ENCODE measurements at regions not wholly inside any gene's neighbourhood (a gene's known extent, or its start where the extent isn't known, plus 50 kb on each side); places are given as distances from the start of the nearest gene placed in this dataset.
"Not testable (repeated sequence)": the region's sequence is repeated elsewhere in the genome, so short reads cannot be mapped to it uniquely, and the experiment has no call there.

DNA sequence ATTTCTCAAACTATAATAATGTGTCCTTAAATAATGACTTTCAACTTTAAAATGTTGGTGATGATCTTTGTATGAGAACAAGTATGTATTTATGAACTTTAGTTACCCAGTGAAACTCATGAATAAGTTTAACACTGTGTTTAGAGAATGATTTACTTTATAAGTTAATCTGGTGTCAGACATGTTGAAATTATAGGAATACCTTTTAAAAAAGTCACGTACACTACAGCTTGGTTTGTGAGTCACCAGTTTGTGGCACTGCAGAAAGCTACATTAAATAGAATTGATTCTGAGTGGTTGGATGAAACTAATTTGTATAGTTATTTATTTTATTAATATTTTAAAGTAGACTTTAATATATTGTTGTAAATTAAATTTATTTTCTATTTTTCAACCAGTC, 1366.2 kb upstream of the PCDH20 start:
- DNase-seq: no peak

- DNase-seq: no peak
Measured at GRCh38 chr13:62779161-62779560, 1363.5 kb upstream of the PCDH20 start.

DNA sequence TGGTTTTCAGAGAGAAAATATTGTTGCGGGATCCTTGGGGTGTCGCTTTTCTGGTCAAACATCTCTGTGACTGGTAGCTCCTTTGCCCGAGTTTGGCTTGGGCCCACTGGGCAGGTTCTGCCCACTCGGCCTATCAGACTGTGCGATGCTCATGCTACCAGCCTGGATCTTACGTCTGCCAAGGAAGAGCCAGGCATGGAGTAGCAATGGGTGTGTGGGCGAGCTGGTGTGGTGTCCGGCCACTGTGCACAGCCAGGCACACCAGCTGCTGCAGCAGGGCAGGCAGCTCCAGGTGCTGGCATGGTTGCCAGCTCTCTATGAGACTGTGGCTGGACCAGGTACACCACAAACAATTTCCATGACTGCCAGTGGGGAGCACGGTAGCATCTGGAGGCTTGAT, 1351.8 kb upstream of the PCDH20 start:
- no peak for DNase-seq

DNA sequence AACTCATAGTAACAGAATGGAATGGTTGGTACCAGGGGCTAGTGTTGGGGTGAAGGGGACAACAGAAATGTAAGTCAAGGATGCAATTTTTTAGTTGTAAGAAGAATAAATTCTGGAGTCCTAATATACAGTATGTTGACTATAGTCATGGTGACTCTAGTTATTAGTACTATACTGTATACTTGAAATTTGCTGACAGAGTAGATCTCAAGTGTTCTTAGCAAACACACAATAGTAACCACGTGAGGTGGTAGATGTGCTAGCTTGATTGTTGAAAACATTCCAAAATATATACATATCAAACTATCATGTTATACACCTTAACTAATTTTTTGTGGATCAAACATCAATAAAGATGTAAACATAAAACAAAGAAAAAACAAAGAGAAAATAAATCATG, 1345.1 kb upstream of the PCDH20 start:
- no peak for DNase-seq

DNA sequence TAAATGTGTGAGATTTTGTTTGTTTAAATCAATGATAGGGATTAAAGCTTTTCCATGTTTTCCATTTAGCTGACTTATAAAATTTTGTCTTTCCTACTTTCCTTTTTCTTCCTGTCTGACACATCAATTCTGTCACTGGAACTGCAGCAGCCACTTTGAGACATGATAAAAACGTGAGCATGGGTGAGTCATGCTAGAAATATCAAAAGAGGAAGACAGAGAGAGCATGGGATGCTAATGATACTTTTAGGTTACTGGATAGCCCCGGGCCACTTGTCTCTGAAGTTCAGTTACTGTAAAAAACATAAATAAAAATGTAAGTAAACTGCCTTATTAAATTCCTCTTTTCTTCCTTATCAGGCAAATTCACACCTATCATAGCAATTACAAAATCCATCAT, 1332.0 kb upstream of the PCDH20 start:
- no peak for DNase-seq

DNA sequence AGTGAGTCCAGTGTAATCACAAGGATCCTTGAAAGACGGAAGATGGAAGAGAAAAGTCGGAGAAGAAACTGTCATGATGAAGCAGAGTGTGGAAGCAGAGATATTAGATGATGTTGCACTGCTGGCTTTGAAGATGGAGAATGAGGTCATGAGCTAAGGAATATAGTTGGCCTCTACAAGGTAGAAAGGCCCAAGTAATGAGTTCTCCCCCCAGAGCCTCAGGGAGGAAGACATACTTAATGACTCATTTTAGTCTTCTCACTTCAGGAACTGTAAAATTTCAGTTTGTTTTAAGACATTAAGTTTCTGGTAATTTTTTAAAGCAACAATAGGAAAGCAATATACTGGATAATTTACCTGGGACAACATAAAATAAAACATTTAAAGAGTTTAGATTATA, 1331.5 kb upstream of the PCDH20 start:
- no peak for DNase-seq

DNA sequence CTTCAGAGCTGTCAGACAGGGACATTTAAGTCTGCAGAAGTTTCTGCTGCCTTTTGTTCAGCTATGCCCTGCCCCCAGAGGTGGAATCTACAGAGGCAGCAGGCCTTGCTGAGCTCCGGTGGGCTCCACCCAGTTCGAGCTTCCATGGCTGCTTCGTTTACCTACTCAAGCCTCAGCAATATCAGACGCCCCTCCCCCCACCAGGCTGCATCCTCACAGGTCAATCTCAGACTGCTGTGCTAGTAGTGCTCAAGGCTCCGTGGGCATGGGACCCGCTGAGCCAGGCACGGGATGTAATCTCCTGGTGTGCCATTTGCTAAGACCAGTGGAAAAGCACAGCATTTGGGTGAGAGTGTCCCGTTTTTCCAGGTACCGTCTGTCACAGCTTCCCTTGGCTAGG, 1314.1 kb upstream of the PCDH20 start:
- not testable (repeated sequence) for DNase-seq

DNA sequence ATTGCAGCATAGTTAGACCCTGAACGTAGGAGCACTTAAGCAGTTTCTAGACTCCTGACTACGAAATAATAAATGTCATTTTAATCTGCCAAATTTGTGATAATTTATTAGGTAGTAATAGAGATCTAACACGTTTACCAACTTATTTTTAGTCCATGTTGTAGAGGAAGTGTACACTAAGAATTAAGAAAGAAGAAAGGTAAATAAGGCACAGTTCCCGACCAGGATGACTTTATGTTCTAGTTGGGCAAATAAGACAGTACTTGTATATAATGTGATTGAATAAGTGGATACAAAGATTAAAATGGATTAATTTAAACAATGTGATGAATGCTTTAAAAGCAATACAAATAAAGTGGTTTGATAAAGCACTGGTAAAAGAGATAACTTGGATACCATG, 1306.2 kb upstream of the PCDH20 start:
- no peak for DNase-seq

DNA sequence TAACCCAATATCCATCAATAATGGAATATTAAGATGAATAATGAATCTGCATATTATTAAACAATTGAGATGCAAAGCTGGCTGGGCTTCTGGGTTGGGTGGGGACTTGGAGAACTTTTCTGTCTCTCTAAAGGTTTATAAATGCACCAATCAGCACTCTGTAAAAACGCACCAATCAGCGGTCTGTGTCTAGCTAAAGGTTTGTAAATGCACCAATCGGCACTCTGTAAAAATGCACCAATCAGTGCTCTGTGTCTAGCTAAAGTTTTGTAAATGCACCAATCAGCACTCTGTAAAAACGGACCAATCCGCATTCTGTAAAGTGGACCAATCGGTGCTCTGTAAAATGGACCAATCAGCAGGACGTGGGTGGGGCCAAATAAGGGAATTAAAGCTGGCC, 1296.3 kb upstream of the PCDH20 start:
- not testable (repeated sequence) for DNase-seq

- no peak for DNase-seq
Measured at GRCh38 chr13:62710787-62711186, 1295.1 kb upstream of the PCDH20 start.

DNA sequence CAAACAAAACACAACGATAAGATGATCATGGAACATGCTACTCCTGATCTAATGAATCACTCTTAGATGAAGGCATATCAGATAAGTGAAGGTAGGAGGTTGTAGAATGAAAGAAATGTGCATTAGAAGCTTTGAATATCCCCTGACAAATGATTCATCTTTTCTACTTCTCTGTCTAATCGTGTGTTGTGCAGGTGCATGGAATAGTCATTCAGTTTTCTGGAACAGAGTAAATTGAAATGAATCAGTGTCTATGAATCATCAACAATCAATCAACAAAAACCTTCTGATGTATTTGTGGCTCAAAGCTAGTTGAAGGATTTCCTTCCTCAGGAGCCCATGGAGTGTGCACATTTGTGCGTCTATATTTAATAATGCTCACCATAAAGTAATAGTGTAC, 1290.4 kb upstream of the PCDH20 start:
- DNase-seq: no peak

DNA sequence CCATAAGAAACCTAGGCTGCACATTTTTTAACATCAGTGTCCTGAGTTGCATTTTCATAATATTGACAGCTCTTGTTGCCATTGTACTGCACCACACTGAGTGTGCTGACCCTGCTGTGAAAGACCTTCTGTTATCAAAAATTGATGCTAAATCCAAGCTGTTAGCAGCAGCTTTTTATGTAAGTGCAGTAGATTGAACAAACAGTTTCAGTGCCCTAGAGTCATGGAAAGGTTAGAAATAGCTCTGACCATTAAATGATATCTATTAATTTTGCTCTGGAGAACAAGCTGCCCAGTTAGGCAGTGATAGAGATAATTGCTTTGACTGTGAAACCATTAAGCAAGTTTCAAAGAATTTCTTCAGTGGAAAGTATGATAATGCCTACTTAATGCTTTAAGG, 1289.2 kb upstream of the PCDH20 start:
- no peak for DNase-seq

DNA sequence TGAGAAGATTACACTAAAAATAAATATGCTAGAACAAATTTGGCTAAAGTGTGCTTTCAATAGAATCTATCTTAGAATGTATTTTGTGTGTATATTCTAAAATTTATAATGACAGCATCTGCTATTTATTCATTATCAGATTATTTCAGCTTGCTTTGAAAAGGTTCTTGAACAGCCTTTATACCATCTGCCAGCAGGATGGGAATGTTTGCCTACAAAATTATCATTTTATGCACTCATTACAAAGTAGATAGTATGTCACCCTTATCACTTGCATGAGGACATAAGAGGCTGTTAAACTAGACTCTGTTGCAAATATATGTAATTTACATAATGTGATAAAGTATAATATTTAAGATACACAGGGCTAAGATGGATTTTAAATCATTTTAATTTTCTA, 1286.9 kb upstream of the PCDH20 start:
- no peak for DNase-seq

- DNase-seq: no peak
Measured at GRCh38 chr13:62697701-62698100, 1282.1 kb upstream of the PCDH20 start.

DNA sequence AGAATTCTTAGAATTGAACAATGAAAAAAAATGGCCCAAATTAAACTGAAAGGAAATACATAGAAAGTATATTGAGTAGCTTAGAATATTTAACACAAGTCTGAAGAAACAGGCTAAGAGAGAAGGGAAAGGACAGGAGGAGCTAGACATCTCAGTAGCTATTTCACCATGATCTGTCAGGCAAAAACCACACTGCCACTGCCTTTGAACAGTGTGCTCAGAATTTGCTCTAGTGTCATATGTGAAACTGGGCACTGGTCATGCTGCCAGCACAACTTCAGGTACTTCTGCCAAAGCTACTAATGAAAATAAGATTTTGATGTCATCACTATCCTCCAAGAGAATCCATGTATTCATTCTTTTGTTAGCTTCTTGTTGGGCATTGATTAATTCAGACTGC, 1280.8 kb upstream of the PCDH20 start:
- DNase-seq: no peak

DNA sequence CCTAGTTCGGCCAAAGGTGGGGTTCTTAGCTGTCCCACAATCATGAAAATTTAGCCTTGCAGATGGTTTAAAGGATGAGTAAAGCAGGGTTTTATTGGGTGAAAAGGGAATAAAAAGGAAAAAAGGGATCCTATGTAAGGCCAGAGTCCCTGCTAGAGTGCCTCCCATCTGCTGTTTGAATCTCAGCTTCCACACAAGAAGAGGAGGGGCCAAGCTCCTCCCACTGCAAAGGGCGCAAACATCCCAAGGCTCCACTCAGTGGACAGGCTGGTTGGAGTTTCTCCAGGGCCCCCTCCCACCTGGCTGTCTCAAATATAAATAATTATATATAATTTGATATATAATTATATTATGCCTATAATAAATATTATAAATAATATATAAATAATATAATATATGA, 1272.1 kb upstream of the PCDH20 start:
- no peak for DNase-seq

DNA sequence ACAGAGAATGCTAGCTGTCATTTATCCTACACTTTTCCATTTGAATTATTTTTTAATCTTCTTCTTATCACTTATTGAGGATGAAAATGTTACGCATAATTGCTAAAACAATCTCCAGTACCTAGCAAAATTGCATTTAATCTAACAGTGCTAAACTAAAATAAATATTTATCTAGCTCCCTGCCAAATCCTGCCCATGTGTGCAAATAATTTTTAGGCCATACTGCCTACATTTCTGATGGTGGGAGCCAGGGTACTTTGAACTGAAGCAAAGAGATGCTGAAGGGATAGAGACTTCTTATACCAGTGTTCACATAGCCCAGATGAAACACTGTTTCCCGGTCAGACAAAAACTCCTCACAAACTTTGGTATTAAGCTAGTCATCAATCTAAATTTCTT, 1268.7 kb upstream of the PCDH20 start:
- DNase-seq: no peak

DNA sequence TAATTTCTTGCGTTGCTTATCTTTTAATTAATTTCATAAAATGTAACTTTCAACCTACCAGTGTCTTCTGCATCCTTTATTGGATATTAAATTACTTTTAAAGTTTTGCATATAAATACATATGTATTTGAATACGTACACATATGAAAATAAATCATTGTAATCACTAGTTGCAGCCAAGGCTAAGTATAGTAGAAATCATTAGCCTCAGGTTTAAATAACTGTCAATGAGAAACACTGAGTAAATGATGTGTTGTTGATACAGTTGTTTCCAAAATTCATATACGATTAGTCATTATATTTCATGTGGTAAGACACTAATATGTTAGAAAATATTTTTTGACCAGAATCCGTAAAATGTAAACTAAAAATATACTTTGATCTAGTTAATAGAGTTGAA, 1267.1 kb upstream of the PCDH20 start:
- DNase-seq: no peak

DNA sequence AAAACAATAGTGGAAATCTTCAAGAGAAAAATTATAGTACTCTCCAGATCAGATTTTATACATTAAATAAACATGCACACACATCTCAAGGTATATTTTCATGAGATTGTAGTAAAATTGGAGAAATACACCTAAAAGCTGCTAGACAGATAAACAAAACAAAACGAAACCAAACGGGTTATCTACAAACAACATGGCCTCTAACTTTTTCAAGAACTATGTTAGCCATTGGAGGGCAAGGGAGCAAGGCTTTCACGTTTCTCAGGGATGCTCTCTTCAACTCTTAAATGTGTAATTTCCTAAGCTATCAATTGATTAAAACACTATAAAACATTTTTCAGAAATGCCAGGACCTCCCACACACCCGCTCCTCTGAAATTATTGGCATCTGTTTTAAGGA, 1262.4 kb upstream of the PCDH20 start:
- DNase-seq: no peak

GRCh38 chr13:62663767-62664166, 1248.1 kb upstream of the PCDH20 start:
- no peak for DNase-seq

DNA sequence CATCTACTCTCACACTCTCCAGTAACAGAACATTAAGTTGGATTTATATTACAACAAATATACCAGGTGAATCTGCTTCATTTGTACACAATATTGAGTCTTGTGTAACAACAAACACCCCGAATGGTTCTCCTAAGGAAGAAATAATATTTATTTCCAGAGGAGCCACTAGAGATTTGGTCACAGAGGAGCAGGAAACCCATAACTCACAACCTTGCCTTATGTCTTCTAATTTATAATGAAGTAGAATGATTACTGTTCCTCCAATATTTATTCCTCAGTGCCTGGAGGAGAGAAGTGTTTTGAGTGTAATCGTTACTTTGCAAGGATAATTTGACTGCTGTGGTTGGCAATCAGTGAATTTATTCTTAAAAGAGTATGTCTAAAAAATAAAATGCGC, 1243.7 kb upstream of the PCDH20 start:
- DNase-seq: no peak

- no peak for DNase-seq
Measured at GRCh38 chr13:62653371-62653770, 1237.7 kb upstream of the PCDH20 start.

GRCh38 chr13:62643799-62644524, 1228.3 kb upstream of the PCDH20 start:
- no peak for DNase-seq

GRCh38 chr13:62643007-62643483, 1227.4 kb upstream of the PCDH20 start:
- DNase-seq: peak; percentile 34

DNA sequence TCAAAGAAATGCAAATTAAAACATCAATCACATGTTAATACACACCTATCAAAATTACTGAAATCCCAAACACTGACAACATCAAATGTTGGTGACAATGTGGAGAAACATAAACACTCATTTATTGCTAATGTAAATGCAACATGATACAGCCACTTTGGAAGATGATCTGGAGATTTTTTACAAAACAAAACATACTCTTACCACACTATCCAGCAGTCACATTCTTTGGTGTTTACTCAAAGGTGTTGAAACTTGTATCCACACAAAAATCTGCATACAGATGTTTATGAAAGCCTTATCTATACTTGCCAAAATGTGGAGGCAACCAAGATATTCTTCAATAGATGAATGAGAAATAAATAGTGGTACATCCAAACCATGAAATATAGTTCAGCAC, 1219.5 kb upstream of the PCDH20 start:
- no peak for DNase-seq
